IPS-18a (cell line): ENCODE measurements at regions not wholly inside any gene's neighbourhood (a gene's known extent, or its start where the extent isn't known, plus 50 kb on each side); places are given as distances from the start of the nearest gene placed in this dataset.

Experiments
- H3K27ac ChIP-seq: one replicate; pipeline ENCODE4 v1.5.1; 2013; ENCODE audit warnings: low read length
- H3K27me3 ChIP-seq: one replicate; pipeline ENCODE4 v1.6.1; 2013; ENCODE audit warnings: mild to moderate bottlenecking, low read length; ENCODE audit not compliant: control insufficient read depth, insufficient read depth
- H3K36me3 ChIP-seq: one replicate; pipeline ENCODE4 v1.6.1; 2013; ENCODE audit warnings: low read depth, low read length; ENCODE audit not compliant: control insufficient read depth
- H3K4me1 ChIP-seq: one replicate; pipeline ENCODE4 v1.6.1; 2013; ENCODE audit warnings: low read depth, low read length; ENCODE audit not compliant: control insufficient read depth
- H3K4me3 ChIP-seq: one replicate; pipeline ENCODE4 v1.5.1; 2013; ENCODE audit warnings: low read length
- H3K9ac ChIP-seq: one replicate; pipeline ENCODE4 v1.6.1; 2013; ENCODE audit warnings: mild to moderate bottlenecking, low read length, moderate library complexity
- H3K9me3 ChIP-seq: one replicate; pipeline ENCODE4 v1.6.1; 2013; ENCODE audit warnings: low read depth, low read length; ENCODE audit not compliant: control insufficient read depth

- Histone ChIP-seq H3K9ac (no peak overlapping the region), H3K4me3 (no peak overlapping the region), H3K9me3 (no peaks in the 10 kb centered on the region), H3K27ac (no peak overlapping the region), H3K4me1 (no peaks in the 10 kb centered on the region), H3K27me3 (no peaks in the 10 kb centered on the region), H3K36me3 (no peaks in the 10 kb centered on the region)
These were observed 311.8 kb downstream of the HS3ST1 start for GRCh38 chr4:11116940-11117339.

DNA sequence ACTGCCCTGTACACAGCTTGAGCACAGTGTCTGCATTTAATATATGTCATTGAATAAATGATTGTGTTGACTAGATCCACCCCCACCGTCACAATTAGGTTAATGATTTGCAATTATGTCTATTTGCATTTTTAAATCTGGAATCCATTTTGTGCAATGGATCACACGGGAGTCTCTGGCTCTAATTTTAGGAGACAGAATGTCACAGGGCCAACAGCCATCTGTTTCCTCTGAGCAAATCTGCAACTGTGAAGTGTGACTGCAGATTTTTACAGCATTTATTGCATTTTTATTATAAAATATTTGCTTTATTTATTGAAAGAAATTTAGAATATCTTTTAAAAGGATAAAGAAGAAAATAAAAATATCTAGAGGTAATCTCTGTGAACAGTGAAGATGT is 316.8 kb downstream of the HS3ST1 start:
- Histone ChIP-seq H3K4me3 (no peak overlapping the region), H3K27ac (no peak overlapping the region)

DNA sequence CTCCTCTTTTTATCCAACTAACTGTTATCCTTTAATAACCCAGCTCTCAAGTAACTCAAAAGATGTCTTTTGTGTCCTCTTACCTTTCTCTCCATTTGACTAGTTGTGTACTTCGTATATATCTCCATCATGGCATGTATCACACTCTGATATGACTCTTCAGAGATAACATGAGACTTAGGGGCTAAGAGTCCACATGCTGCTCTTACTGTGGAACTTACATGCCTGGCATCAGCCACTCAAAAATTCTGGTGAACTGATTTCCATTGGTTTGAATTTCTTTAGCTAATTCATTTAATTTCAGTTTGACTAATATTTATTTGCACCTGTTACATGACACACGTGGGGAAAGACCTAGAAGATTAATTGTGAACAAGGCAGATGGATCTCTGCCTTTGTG is 317.3 kb downstream of the HS3ST1 start:
- Histone ChIP-seq H3K36me3 (no peaks in the 10 kb centered on the region), H3K27ac (no peak overlapping the region), H3K9me3 (no peaks in the 10 kb centered on the region), H3K4me3 (no peak overlapping the region), H3K27me3 (no peaks in the 10 kb centered on the region), H3K9ac (no peak overlapping the region), H3K4me1 (no peaks in the 10 kb centered on the region)

More for the DNA sequence above, 316.8 kb downstream of the HS3ST1 start:
- H3K9ac ChIP-seq, result no peak overlapping the region
- no peaks in the 10 kb centered on the region for H3K4me1 ChIP-seq
- no peaks in the 10 kb centered on the region for H3K27me3 ChIP-seq
- no peaks in the 10 kb centered on the region for H3K36me3 ChIP-seq
- H3K9me3 ChIP-seq, result no peaks in the 10 kb centered on the region

DNA sequence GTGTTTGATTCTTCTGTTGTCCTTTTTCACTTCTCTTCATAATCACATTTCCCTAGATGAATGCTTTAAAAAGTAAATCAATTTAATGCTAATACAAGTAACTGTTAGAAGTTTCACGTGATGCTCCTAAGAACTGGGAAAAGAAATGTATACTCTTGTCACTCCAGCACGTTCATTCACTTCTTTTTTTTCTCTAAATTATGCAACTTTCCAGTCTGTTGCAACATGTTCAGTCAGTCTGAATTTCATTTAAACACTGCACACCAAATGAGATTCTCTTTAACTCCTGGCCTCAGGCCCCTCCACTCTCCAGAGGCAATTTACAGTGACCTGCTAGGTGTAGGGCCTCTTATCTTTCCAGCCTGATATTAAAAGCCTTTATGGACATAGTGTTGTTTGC is 321.9 kb downstream of the HS3ST1 start:
- Histone ChIP-seq H3K9ac (no peak overlapping the region), H3K4me3 (no peak overlapping the region), H3K4me1 (no peaks in the 10 kb centered on the region), H3K9me3 (no peaks in the 10 kb centered on the region), H3K27me3 (no peaks in the 10 kb centered on the region), H3K36me3 (no peaks in the 10 kb centered on the region), H3K27ac (no peak overlapping the region)

GRCh38 chr4:11106190-11106589 is 322.5 kb downstream of the HS3ST1 start:
- H3K9ac ChIP-seq, result no peak overlapping the region
- no peak overlapping the region for H3K4me3 ChIP-seq
- no peaks in the 10 kb centered on the region for H3K4me1 ChIP-seq
- H3K36me3 ChIP-seq, result no peaks in the 10 kb centered on the region
- H3K9me3 ChIP-seq, result no peaks in the 10 kb centered on the region
- H3K27ac ChIP-seq, result no peak overlapping the region
- H3K27me3 ChIP-seq, result no peaks in the 10 kb centered on the region

GRCh38 chr4:11105715-11106114 is 323.0 kb downstream of the HS3ST1 start:
- Histone ChIP-seq H3K9me3 (no peaks in the 10 kb centered on the region), H3K27ac (no peak overlapping the region), H3K4me1 (no peaks in the 10 kb centered on the region), H3K27me3 (no peaks in the 10 kb centered on the region), H3K36me3 (no peaks in the 10 kb centered on the region), H3K9ac (no peak overlapping the region), H3K4me3 (no peak overlapping the region)

DNA sequence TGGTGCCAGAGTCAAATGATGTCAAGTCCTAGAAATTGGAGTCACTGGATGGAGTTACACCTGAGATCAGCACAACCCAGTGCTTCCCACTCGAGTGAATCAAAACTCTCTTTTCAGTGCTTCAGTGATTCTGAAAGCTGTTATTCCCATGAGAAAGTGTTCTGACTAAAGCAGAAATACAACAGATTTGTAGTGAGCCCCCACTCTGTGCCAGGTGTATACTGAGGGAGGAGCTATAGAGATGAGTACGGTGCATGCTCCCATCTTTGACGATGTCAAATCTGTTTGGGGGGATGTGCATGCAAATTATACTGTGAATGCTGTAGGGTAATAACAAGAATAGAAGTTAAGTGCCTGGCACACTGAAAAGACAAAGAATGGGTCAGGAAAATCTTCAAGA is 330.2 kb downstream of the HS3ST1 start:
- Histone ChIP-seq H3K27me3 (no peaks in the 10 kb centered on the region), H3K4me3 (no peak overlapping the region), H3K9ac (no peak overlapping the region), H3K27ac (no peak overlapping the region), H3K9me3 (no peaks in the 10 kb centered on the region), H3K36me3 (no peaks in the 10 kb centered on the region), H3K4me1 (no peaks in the 10 kb centered on the region)

DNA sequence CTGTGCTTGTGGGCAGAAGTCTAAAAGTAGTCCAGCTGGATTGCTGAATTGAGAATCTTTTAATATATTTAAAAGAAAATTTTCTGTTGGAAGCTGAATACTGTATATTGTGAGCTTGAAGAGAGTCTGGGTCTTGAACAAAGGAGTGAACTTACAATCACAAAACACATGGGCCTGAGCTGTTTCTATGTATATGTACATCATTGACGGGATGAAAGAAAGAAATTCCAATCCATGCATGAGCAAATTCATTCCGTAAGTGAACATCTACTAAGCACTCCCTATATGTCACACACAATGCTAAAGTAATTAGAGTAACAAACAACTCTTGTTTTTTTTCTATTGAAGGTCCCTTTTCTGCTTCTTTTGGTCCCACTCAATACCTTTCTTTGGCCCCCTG is 331.0 kb downstream of the HS3ST1 start:
- no peaks in the 10 kb centered on the region for H3K36me3 ChIP-seq
- no peaks in the 10 kb centered on the region for H3K4me1 ChIP-seq
- no peak overlapping the region for H3K9ac ChIP-seq
- no peaks in the 10 kb centered on the region for H3K9me3 ChIP-seq
- no peak overlapping the region for H3K4me3 ChIP-seq
- no peaks in the 10 kb centered on the region for H3K27me3 ChIP-seq
- no peak overlapping the region for H3K27ac ChIP-seq

GRCh38 chr4:11081006-11081405 is 347.7 kb downstream of the HS3ST1 start:
- no peaks in the 10 kb centered on the region for H3K9me3 ChIP-seq
- H3K36me3 ChIP-seq, result no peaks in the 10 kb centered on the region
- H3K4me3 ChIP-seq, result no peak overlapping the region
- H3K9ac ChIP-seq, result no peak overlapping the region
- H3K27ac ChIP-seq, result no peak overlapping the region
- no peaks in the 10 kb centered on the region for H3K27me3 ChIP-seq
- peaks cover 8% of the 10 kb centered on the region for H3K4me1 ChIP-seq

DNA sequence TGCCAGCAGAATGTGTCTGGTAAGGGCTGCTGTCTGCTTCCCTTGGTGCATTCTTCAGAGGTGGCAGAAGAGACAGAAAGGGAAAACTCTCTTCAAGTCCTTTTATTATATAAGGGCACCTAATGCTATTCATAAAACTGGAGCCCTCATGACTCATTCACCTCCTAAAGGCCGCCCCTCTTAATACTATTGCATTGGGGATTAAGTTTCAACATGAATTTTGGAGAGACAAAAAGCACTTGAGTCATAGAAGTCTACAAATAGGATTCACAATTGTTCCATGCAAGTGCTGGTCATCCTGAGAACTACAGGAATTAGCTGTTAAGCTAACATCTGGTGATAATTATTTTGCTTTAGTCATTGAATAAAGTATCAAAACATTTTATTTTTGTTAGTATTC is 349.5 kb downstream of the HS3ST1 start:
- no peaks in the 10 kb centered on the region for H3K27me3 ChIP-seq

GRCh38 chr4:11074581-11075241 is 354.0 kb downstream of the HS3ST1 start:
- H3K27ac ChIP-seq, result no peak overlapping the region
- H3K9me3 ChIP-seq, result no peaks in the 10 kb centered on the region
- no peaks in the 10 kb centered on the region for H3K36me3 ChIP-seq
- peaks cover 10% of the 10 kb centered on the region for H3K4me1 ChIP-seq
- no peak overlapping the region for H3K9ac ChIP-seq
- H3K27me3 ChIP-seq, result no peaks in the 10 kb centered on the region
- no peak overlapping the region for H3K4me3 ChIP-seq

More for the DNA sequence above, 349.5 kb downstream of the HS3ST1 start:
- no peak overlapping the region for H3K9ac ChIP-seq
- H3K4me3 ChIP-seq, result no peak overlapping the region
- H3K9me3 ChIP-seq, result no peaks in the 10 kb centered on the region
- no peaks in the 10 kb centered on the region for H3K36me3 ChIP-seq
- no peak overlapping the region for H3K27ac ChIP-seq
- H3K4me1 ChIP-seq, result peaks cover 8% of the 10 kb centered on the region

- no peak overlapping the region for H3K27ac ChIP-seq
- no peaks in the 10 kb centered on the region for H3K9me3 ChIP-seq
- H3K9ac ChIP-seq, result no peak overlapping the region
- no peaks in the 10 kb centered on the region for H3K36me3 ChIP-seq
- peaks cover 10% of the 10 kb centered on the region for H3K4me1 ChIP-seq
- no peaks in the 10 kb centered on the region for H3K27me3 ChIP-seq
- no peak overlapping the region for H3K4me3 ChIP-seq
These were observed 355.1 kb downstream of the HS3ST1 start for GRCh38 chr4:11073621-11074051.
